Endodermal cell (in vitro differentiated cells): ENCODE measurements at regions not wholly inside any gene's neighbourhood (a gene's known extent, or its start where the extent isn't known, plus 50 kb on each side); places are given as distances from the start of the nearest gene placed in this dataset.

ENCODE experiments used
- DNase-seq: peaks from one replicate; pipeline ENCODE4 v3.0.0-alpha.2; 2017
- H3K27ac ChIP-seq: 2 replicates; pipeline ENCODE4 v1.5.1; 2013; ENCODE audit warnings: mild to moderate bottlenecking, low read depth, low read length, moderate library complexity
- H3K27me3 ChIP-seq: 2 replicates; pipeline ENCODE4 v1.6.1; 2013; ENCODE audit warnings: mild to moderate bottlenecking, low read length, moderate library complexity; ENCODE audit not compliant: insufficient read depth, control insufficient read depth, poor library complexity, severe bottlenecking
- H3K36me3 ChIP-seq: 2 replicates; pipeline ENCODE4 v1.7.0; 2013; ENCODE audit warnings: mild to moderate bottlenecking, low read length, moderate library complexity; ENCODE audit not compliant: control insufficient read depth, insufficient read depth
- H3K4me1 ChIP-seq: one replicate; pipeline ENCODE4 v1.7.0; 2013; ENCODE audit warnings: low read length; ENCODE audit not compliant: control insufficient read depth, insufficient read depth
- H3K4me3 ChIP-seq: 2 replicates; pipeline ENCODE4 v1.5.1; 2013; ENCODE audit warnings: mild to moderate bottlenecking, low read length, moderate library complexity
- H3K9ac ChIP-seq: 2 replicates; pipeline ENCODE4 v1.6.1; 2013; ENCODE audit warnings: mild to moderate bottlenecking, low read length, moderate library complexity; ENCODE audit not compliant: poor library complexity, severe bottlenecking; ENCODE audit errors: extremely low read depth
- H3K9me3 ChIP-seq: 2 replicates; pipeline ENCODE4 v1.6.1; 2013; ENCODE audit warnings: mild to moderate bottlenecking, low read length, moderate library complexity; ENCODE audit not compliant: control insufficient read depth
- H3K27ac Mint-ChIP-seq: 2 replicates; pipeline ENCODE4 v1.8.0; 2020; ENCODE audit warnings: mixed read lengths
- H3K27me3 Mint-ChIP-seq: 2 replicates; pipeline ENCODE4 v1.8.0; 2021; ENCODE audit warnings: mild to moderate bottlenecking, mixed read lengths; ENCODE audit not compliant: insufficient read depth
- H3K36me3 Mint-ChIP-seq: 2 replicates; pipeline ENCODE4 v1.8.0; 2020; ENCODE audit warnings: low read depth, mixed read lengths
- H3K4me1 Mint-ChIP-seq: 2 replicates; pipeline ENCODE4 v1.8.0; 2020; ENCODE audit warnings: mixed read lengths
- H3K4me3 Mint-ChIP-seq: 2 replicates; pipeline ENCODE4 v1.8.0; 2020; ENCODE audit warnings: mild to moderate bottlenecking, moderate library complexity, mixed read lengths
- H3K9me3 Mint-ChIP-seq: 2 replicates; pipeline ENCODE4 v1.8.0; 2020; ENCODE audit warnings: mild to moderate bottlenecking, mixed read lengths
- CTCF ChIP-seq: fragments of 200-600 bp; sonication (generic); conservative IDR thresholded peaks from 2 replicates; pipeline ENCODE4 v1.5.0; 2021; ENCODE audit warnings: antibody characterized with exemption, mild to moderate bottlenecking
- WGBS, 2 experiments: methylation state at CpG; one replicate each; pipeline versions ENCODE4 v1.1.5 to v1.1.7; 2013; ENCODE audit warnings: missing lambda C conversion rate in 2 of 2, mixed read lengths in 1 of 2; ENCODE audit not compliant: insufficient coverage in 1 of 2, insufficient read length in 1 of 2; 5-methylcytosine and 5-hydroxymethylcytosine counted together

- no peak overlapping the region for H3K4me3 ChIP-seq
- no peak for TF ChIP-seq CTCF
- no peaks in the 10 kb centered on the region for H3K4me1 ChIP-seq
- H3K9me3 ChIP-seq, result no peaks in the 10 kb centered on the region
- H3K27me3 ChIP-seq, result no peaks in the 10 kb centered on the region
- Mint-ChIP-seq H3K4me1 (no peaks in the 10 kb centered on the region), H3K27me3 (no peaks in the 10 kb centered on the region), H3K4me3 (no peak overlapping the region), H3K27ac (no peak overlapping the region), H3K9me3 (no peaks in the 10 kb centered on the region), H3K36me3 (no peaks in the 10 kb centered on the region)
- no peaks in the 10 kb centered on the region for H3K36me3 ChIP-seq
- H3K9ac ChIP-seq, result no peak overlapping the region
- H3K27ac ChIP-seq, result no peak overlapping the region
- DNase-seq, result no peak
Measured at GRCh38 chr6:115717062-115717461, 343.6 kb downstream of the FRK start.

GRCh38 chr6:115712291-115712961 is 348.3 kb downstream of the FRK start:
- Mint-ChIP-seq H3K27ac (no peak overlapping the region), H3K4me3 (no peak overlapping the region), H3K9me3 (no peaks in the 10 kb centered on the region), H3K4me1 (no peaks in the 10 kb centered on the region), H3K27me3 (no peaks in the 10 kb centered on the region), H3K36me3 (no peaks in the 10 kb centered on the region)
- Histone ChIP-seq H3K36me3 (no peaks in the 10 kb centered on the region), H3K4me3 (no peak overlapping the region), H3K9ac (no peak overlapping the region), H3K9me3 (no peaks in the 10 kb centered on the region), H3K27ac (no peak overlapping the region), H3K4me1 (no peaks in the 10 kb centered on the region), H3K27me3 (no peaks in the 10 kb centered on the region)
- 84 to 94% methylated on average over 5 to 6 of the region's 6 CpGs for WGBS, 2 experiments
- DNase-seq, result no peak
- TF ChIP-seq CTCF, result no peak

- Histone ChIP-seq H3K27ac (no peak overlapping the region), H3K4me3 (no peak overlapping the region), H3K4me1 (no peaks in the 10 kb centered on the region), H3K36me3 (no peaks in the 10 kb centered on the region), H3K9me3 (no peaks in the 10 kb centered on the region), H3K27me3 (no peaks in the 10 kb centered on the region), H3K9ac (no peak overlapping the region)
- Mint-ChIP-seq H3K36me3 (no peaks in the 10 kb centered on the region), H3K4me3 (no peak overlapping the region), H3K9me3 (no peaks in the 10 kb centered on the region), H3K27me3 (no peaks in the 10 kb centered on the region), H3K27ac (no peak overlapping the region), H3K4me1 (no peaks in the 10 kb centered on the region)
- WGBS, 2 experiments, result 96 to 100% methylated on average over 1 to 2 of the region's 2 CpGs
- TF ChIP-seq CTCF, result no peak
- DNase-seq, result no peak
Measured at GRCh38 chr6:115708850-115709249, 351.8 kb downstream of the FRK start.
